Body of pancreas (tissue), 4 donors: ENCODE measurements at regions not wholly inside any gene's neighbourhood (a gene's known extent, or its start where the extent isn't known, plus 50 kb on each side); places are given as distances from the start of the nearest gene placed in this dataset.

Experiments
- CTCF ChIP-seq, 7 experiments: fragments of 450-650 bp in 4 of 7; fragments of 200-600 bp in 3 of 7; sonication (generic) in 3 of 7; IDR thresholded peaks; one replicate each; pipeline ENCODE4 v1.5.1; 2016 to 2019; ENCODE audit warnings: antibody characterized with exemption in 7 of 7
- POLR2A ChIP-seq, 3 donors: fragments of 450-650 bp; IDR thresholded peaks; one replicate each; pipeline ENCODE4 v1.6.1; 2016; ENCODE audit warnings: antibody characterized with exemption in 3 of 3, mild to moderate bottlenecking in 2 of 3

GRCh38 chr22:22141771-22142591, 102.6 kb upstream of the VPREB1 start:
- TF ChIP-seq POLR2A (IDR thresholded peaks at IDR 0.05) (no peak), CTCF (IDR thresholded peaks at IDR 0.05) (no peak)
